SK-N-SH treated with all-trans-retinoic acid at 6 μM for 48 hours (cell line): ENCODE measurements at regions not wholly inside any gene's neighbourhood (a gene's known extent, or its start where the extent isn't known, plus 50 kb on each side); places are given as distances from the start of the nearest gene placed in this dataset.

Source experiments
- ATAC-seq: fragments of 200-7000 bp; cut with Tn5 transposase; 3 replicates; pipeline ENCODE4 v1.9.1; 2020; ENCODE audit warnings: mild to moderate bottlenecking, moderate library complexity
- ARNTL ChIP-seq: fragments of 450-650 bp; formaldehyde crosslinking; IDR thresholded peaks from 2 replicates; pipeline ENCODE4 v1.5.0; 2020; ENCODE audit warnings: low read depth, mild to moderate bottlenecking, moderate library complexity, borderline replicate concordance
- BACH2 ChIP-seq: fragments of 250-450 bp; sonication (Bioruptor Pico); IDR thresholded peaks from 2 replicates; pipeline ENCODE4 v1.9.0; 2021; ENCODE audit warnings: mild to moderate bottlenecking, borderline replicate concordance
- CREB5 ChIP-seq: fragments of 250-450 bp; sonication (Bioruptor Pico); IDR thresholded peaks from 2 replicates; pipeline ENCODE4 v1.5.1; 2020; ENCODE audit warnings: low read depth, mild to moderate bottlenecking, moderate library complexity
- CSDC2 ChIP-seq: fragments of 250-450 bp; sonication (Bioruptor Pico); IDR thresholded peaks from 2 replicates; pipeline ENCODE4 v1.5.0; 2020; ENCODE audit warnings: mild to moderate bottlenecking, moderate library complexity
- CSRNP3 ChIP-seq: fragments of 250-450 bp; sonication (Bioruptor Pico); IDR thresholded peaks from 2 replicates; pipeline ENCODE4 v1.5.1; 2021; ENCODE audit warnings: mild to moderate bottlenecking, moderate library complexity
- ESRRG ChIP-seq: fragments of 250-450 bp; sonication (Bioruptor Pico); IDR thresholded peaks from 2 replicates; pipeline ENCODE4 v1.6.1; 2021; ENCODE audit warnings: mild to moderate bottlenecking
- GLIS3 ChIP-seq: fragments of 250-450 bp; sonication (Bioruptor Pico); IDR thresholded peaks from 2 replicates; pipeline ENCODE4 v1.5.0; 2020; ENCODE audit warnings: mild to moderate bottlenecking, moderate library complexity
- ISL1 ChIP-seq: fragments of 250-450 bp; sonication (Bioruptor Pico); IDR thresholded peaks from 2 replicates; pipeline ENCODE4 v2.1.2; 2022; ENCODE audit warnings: mild to moderate bottlenecking, moderate library complexity
- OSR1 ChIP-seq: fragments of 250-450 bp; sonication (Bioruptor Pico); IDR thresholded peaks from 2 replicates; pipeline ENCODE4 v1.8.0; 2022; ENCODE audit warnings: moderate library complexity, mild to moderate bottlenecking, inconsistent platforms
- PATZ1 ChIP-seq: fragments of 250-450 bp; sonication (Bioruptor Pico); IDR thresholded peaks from 2 replicates; pipeline ENCODE4 v1.8.0; 2020; ENCODE audit warnings: mild to moderate bottlenecking, moderate library complexity, borderline replicate concordance
- POU6F1 ChIP-seq: fragments of 250-450 bp; sonication (Bioruptor Pico); IDR thresholded peaks from 2 replicates; pipeline ENCODE4 v1.8.0; 2021; ENCODE audit warnings: low read depth, mild to moderate bottlenecking, moderate library complexity, borderline replicate concordance
- PPARA ChIP-seq: fragments of 250-450 bp; sonication (Bioruptor Pico); IDR thresholded peaks from 2 replicates; pipeline ENCODE4 v1.5.0; 2020; ENCODE audit warnings: mild to moderate bottlenecking, borderline replicate concordance
- RARB ChIP-seq: fragments of 250-450 bp; sonication (Bioruptor Pico); IDR thresholded peaks from 2 replicates; pipeline ENCODE4 v1.8.0; 2021; ENCODE audit warnings: mild to moderate bottlenecking, moderate library complexity
- SNAI2 ChIP-seq: fragments of 250-450 bp; sonication (Bioruptor Pico); IDR thresholded peaks from 2 replicates; pipeline ENCODE4 v1.5.0; 2020; ENCODE audit warnings: mild to moderate bottlenecking, moderate library complexity
- TCF4 ChIP-seq: fragments of 250-450 bp; sonication (Bioruptor Pico); IDR thresholded peaks from 2 replicates; pipeline ENCODE4 v1.8.0; 2021; ENCODE audit warnings: mild to moderate bottlenecking, moderate library complexity, borderline replicate concordance
- TOX ChIP-seq: fragments of 250-450 bp; sonication (Bioruptor Pico); IDR thresholded peaks from 2 replicates; pipeline ENCODE4 v1.8.0; 2021; ENCODE audit warnings: mild to moderate bottlenecking, moderate library complexity, borderline replicate concordance
- TSHZ2 ChIP-seq: fragments of 250-450 bp; sonication (Bioruptor Pico); IDR thresholded peaks from 2 replicates; pipeline ENCODE4 v1.5.0; 2020; ENCODE audit warnings: mild to moderate bottlenecking, moderate library complexity
- ZC3H10 ChIP-seq: fragments of 250-450 bp; sonication (Bioruptor Pico); IDR thresholded peaks from 2 replicates; pipeline ENCODE4 v1.5.1; 2021; ENCODE audit warnings: mild to moderate bottlenecking, moderate library complexity
- ZFP3 ChIP-seq: fragments of 250-450 bp; sonication (Bioruptor Pico); IDR thresholded peaks from 2 replicates; pipeline ENCODE4 v1.5.0; 2020; ENCODE audit warnings: mild to moderate bottlenecking, moderate library complexity
- ZFP30 ChIP-seq: fragments of 450-650 bp; formaldehyde crosslinking; IDR thresholded peaks from 2 replicates; pipeline ENCODE4 v1.5.0; 2022; ENCODE audit warnings: mild to moderate bottlenecking, moderate library complexity
- ZNF565 ChIP-seq: fragments of 450-650 bp; formaldehyde crosslinking; conservative IDR thresholded peaks from 2 replicates; pipeline ENCODE4 v1.5.0; 2020; ENCODE audit warnings: low read depth, mild to moderate bottlenecking, moderate library complexity
- ZNF70 ChIP-seq: fragments of 450-650 bp; formaldehyde crosslinking; IDR thresholded peaks from 2 replicates; pipeline ENCODE4 v1.5.0; 2020; ENCODE audit warnings: mild to moderate bottlenecking, moderate library complexity
- ZNF8 ChIP-seq: fragments of 450-650 bp; formaldehyde crosslinking; IDR thresholded peaks from 2 replicates; pipeline ENCODE4 v1.5.0; 2020; ENCODE audit warnings: mild to moderate bottlenecking, moderate library complexity

GRCh38 chr4:141567326-141567915 lies 69.0 kb upstream of the IL15 start (continued):
- TF ChIP-seq POU6F1 (CRISPR knock-in tag), result no peak
- TF ChIP-seq, all 23 proteins: peak for 0

GRCh38 chr4:141569141-141569540 lies 67.2 kb upstream of the IL15 start:
- TF ChIP-seq CSRNP3 (CRISPR knock-in tag), result no peak
- no peak for TF ChIP-seq CSDC2 (CRISPR knock-in tag)
- no peak for TF ChIP-seq GLIS3 (CRISPR knock-in tag)
- peak; percentile 36 for TF ChIP-seq ISL1 (CRISPR knock-in tag)
- no peak for TF ChIP-seq BACH2 (CRISPR knock-in tag)
- TF ChIP-seq ZFP30 (CRISPR knock-in tag), result no peak
- TF ChIP-seq CREB5 (CRISPR knock-in tag), result no peak
- TF ChIP-seq ARNTL (CRISPR knock-in tag), result no peak
- TF ChIP-seq ZFP3, result no peak
- ATAC-seq, result peak; percentile 67

GRCh38 chr4:141570290-141570689 lies 66.1 kb upstream of the IL15 start:
- TF ChIP-seq TCF4 (CRISPR knock-in tag), result no peak
- no peak for TF ChIP-seq CSDC2 (CRISPR knock-in tag)
- TF ChIP-seq, all 23 proteins: peak for 0
- no peak for ATAC-seq

GRCh38 chr4:141571362-141571761 lies 65.0 kb upstream of the IL15 start:
- TF ChIP-seq CSRNP3 (CRISPR knock-in tag) (no peak), SNAI2 (CRISPR knock-in tag) (no peak), TSHZ2 (no peak), CSDC2 (CRISPR knock-in tag) (no peak), TCF4 (CRISPR knock-in tag) (no peak), OSR1 (CRISPR knock-in tag) (no peak), CREB5 (CRISPR knock-in tag) (no peak), ZC3H10 (CRISPR knock-in tag) (no peak), ZFP3 (no peak), PATZ1 (CRISPR knock-in tag) (no peak), ZNF8 (CRISPR knock-in tag) (no peak), ZFP30 (CRISPR knock-in tag) (no peak), RARB (CRISPR knock-in tag) (no peak), ZNF565 (no peak), TOX (CRISPR knock-in tag) (no peak), ESRRG (CRISPR knock-in tag) (no peak), BACH2 (CRISPR knock-in tag) (no peak), ZNF70 (CRISPR knock-in tag) (no peak), PPARA (CRISPR knock-in tag) (no peak)
- ATAC-seq, result peak; percentile 80
